ENCODE measurements at regions not wholly inside any gene's neighbourhood (a gene's known extent, or its start where the extent isn't known, plus 50 kb on each side); places are given as distances from the start of the nearest gene placed in this dataset.

- Mint-ChIP-seq H3K9me3 (ENCODE audit: unreplicated experiment) (peaks cover 2% of the 10 kb centered on the region), H3K27ac (ENCODE audit: unreplicated experiment) (peak overlapping the region; percentile 46), H3K4me1 (ENCODE audit: low read depth, unreplicated experiment) (peaks cover 16% of the 10 kb centered on the region), H3K27me3 (ENCODE audit: unreplicated experiment) (peaks cover 5% of the 10 kb centered on the region), H3K36me3 (ENCODE audit: unreplicated experiment) (no peaks in the 10 kb centered on the region), H3K4me3 (ENCODE audit: unreplicated experiment) (peak overlapping the region; percentile 56)
- TF ChIP-seq CTCF (IDR thresholded peaks at IDR 0.05; ENCODE audit: partially characterized antibody, unreplicated experiment) = no peak
- DNase-seq = peak; percentile 84
These were observed 84.5 kb upstream of the SNTG2 start for GRCh38 chr2:866009-866680.

GRCh38 chr2:864501-865106 lies 86.0 kb upstream of the SNTG2 start:
- no peak for TF ChIP-seq CTCF (IDR thresholded peaks at IDR 0.05; ENCODE audit: partially characterized antibody, unreplicated experiment)
- DNase-seq = no peak
- Mint-ChIP-seq H3K36me3 (ENCODE audit: unreplicated experiment) (no peaks in the 10 kb centered on the region), H3K9me3 (ENCODE audit: unreplicated experiment) (peaks cover 2% of the 10 kb centered on the region), H3K27ac (ENCODE audit: unreplicated experiment) (no peak overlapping the region), H3K4me3 (ENCODE audit: unreplicated experiment) (no peak overlapping the region), H3K4me1 (ENCODE audit: low read depth, unreplicated experiment) (peaks cover 16% of the 10 kb centered on the region), H3K27me3 (ENCODE audit: unreplicated experiment) (peaks cover 3% of the 10 kb centered on the region)

- DNase-seq = no peak
- no peak overlapping the region for H3K4me3 Mint-ChIP-seq (ENCODE audit: unreplicated experiment)
- no peak for TF ChIP-seq CTCF (IDR thresholded peaks at IDR 0.05; ENCODE audit: partially characterized antibody, unreplicated experiment)
- peaks cover 2% of the 10 kb centered on the region for H3K9me3 Mint-ChIP-seq (ENCODE audit: unreplicated experiment)
- H3K27me3 Mint-ChIP-seq (ENCODE audit: unreplicated experiment) = peaks cover 3% of the 10 kb centered on the region
- H3K27ac Mint-ChIP-seq (ENCODE audit: unreplicated experiment) = no peak overlapping the region
- no peaks in the 10 kb centered on the region for H3K36me3 Mint-ChIP-seq (ENCODE audit: unreplicated experiment)
- peaks cover 16% of the 10 kb centered on the region for H3K4me1 Mint-ChIP-seq (ENCODE audit: low read depth, unreplicated experiment)
These were observed 86.8 kb upstream of the SNTG2 start for GRCh38 chr2:863732-864450.

- H3K9me3 Mint-ChIP-seq (ENCODE audit: unreplicated experiment) = peaks cover 2% of the 10 kb centered on the region
- peaks cover 16% of the 10 kb centered on the region for H3K4me1 Mint-ChIP-seq (ENCODE audit: low read depth, unreplicated experiment)
- DNase-seq = no peak
- no peak overlapping the region for H3K4me3 Mint-ChIP-seq (ENCODE audit: unreplicated experiment)
- TF ChIP-seq CTCF (IDR thresholded peaks at IDR 0.05; ENCODE audit: partially characterized antibody, unreplicated experiment) = no peak
- H3K36me3 Mint-ChIP-seq (ENCODE audit: unreplicated experiment) = no peaks in the 10 kb centered on the region
- peaks cover 3% of the 10 kb centered on the region for H3K27me3 Mint-ChIP-seq (ENCODE audit: unreplicated experiment)
- no peak overlapping the region for H3K27ac Mint-ChIP-seq (ENCODE audit: unreplicated experiment)
These were observed 87.8 kb upstream of the SNTG2 start for GRCh38 chr2:862731-863466.

Measured in glutamatergic neuron (in vitro differentiated cells).